CD4-positive, alpha-beta T cell (primary cell): ENCODE measurements at regions not wholly inside any gene's neighbourhood (a gene's known extent, or its start where the extent isn't known, plus 50 kb on each side); places are given as distances from the start of the nearest gene placed in this dataset.

ENCODE experiments used
- ATAC-seq: fragments of 200-7000 bp; cut with Tn5 transposase; one replicate; pipeline ENCODE4 v1.10.0; 2022; ENCODE audit warnings: mild to moderate bottlenecking; ENCODE audit not compliant: poor library complexity
- CTCF ChIA-PET: fragments of 350-600 bp; sonication (Branson Sonifier 250); formaldehyde crosslinking; loops from one replicate; lab custom pipeline; 2021; ENCODE audit warnings: antibody characterized with exemption, inconsistent platforms; lab: Charles Lee
- POLR2A ChIA-PET: fragments of 350-600 bp; sonication (Branson Sonifier 250); formaldehyde crosslinking; loops from one replicate; lab custom pipeline; 2021; ENCODE audit warnings: antibody characterized with exemption, inconsistent platforms; lab: Charles Lee
- DNase-seq, 14 experiments: peaks; one replicate each; pipeline ENCODE4 v3.0.0-alpha.2; 2013 to 2020; ENCODE audit warnings: mixed read lengths in 2 of 14
- H3K27ac ChIP-seq, 2 donors: one replicate each; pipeline versions ENCODE4 v1.5.1 to v1.7.0; 2013; ENCODE audit warnings: low read length in 2 of 2, low read depth in 1 of 2, mild to moderate bottlenecking in 1 of 2
- H3K27me3 ChIP-seq, 2 experiments: 1 replicate in 1 of 2; 2 replicates in 1 of 2; pipeline versions ENCODE4 v1.6.1 to v1.7.0; 2013; ENCODE audit warnings: low read length in 2 of 2, control low read depth in 1 of 2, mild to moderate bottlenecking in 1 of 2, moderate library complexity in 1 of 2; ENCODE audit not compliant: insufficient read depth in 2 of 2, control insufficient read depth in 1 of 2
- H3K36me3 ChIP-seq: one replicate; pipeline ENCODE4 v1.6.1; 2013; ENCODE audit warnings: low read length, control low read depth; ENCODE audit not compliant: insufficient read depth
- H3K4me1 ChIP-seq: one replicate; pipeline ENCODE4 v1.6.1; 2013; ENCODE audit warnings: low read length, control low read depth; ENCODE audit not compliant: insufficient read depth
- H3K4me3 ChIP-seq: one replicate; pipeline ENCODE4 v1.5.1; 2013; ENCODE audit warnings: mild to moderate bottlenecking, low read length, moderate library complexity
- H3K9me3 ChIP-seq, 2 experiments: 1 replicate in 1 of 2; 2 replicates in 1 of 2; pipeline versions ENCODE4 v1.6.1 to v1.7.0; 2013; ENCODE audit warnings: low read length in 2 of 2, mild to moderate bottlenecking in 2 of 2, control low read depth in 1 of 2, moderate library complexity in 1 of 2; ENCODE audit not compliant: control insufficient read depth in 1 of 2, insufficient read depth in 1 of 2
- H3K27ac Mint-ChIP-seq: one replicate; pipeline ENCODE4 v1.8.0; 2020; ENCODE audit warnings: mixed read lengths
- H3K27me3 Mint-ChIP-seq: one replicate; pipeline ENCODE4 v1.8.0; 2021; ENCODE audit warnings: mixed read lengths
- H3K36me3 Mint-ChIP-seq: one replicate; pipeline ENCODE4 v1.8.0; 2021; ENCODE audit warnings: low read depth, mixed read lengths
- H3K4me1 Mint-ChIP-seq: one replicate; pipeline ENCODE4 v1.8.0; 2021; ENCODE audit warnings: low read depth, mixed read lengths
- H3K4me3 Mint-ChIP-seq: one replicate; pipeline ENCODE4 v1.8.0; 2020; ENCODE audit warnings: mild to moderate bottlenecking, mixed read lengths
- H3K9me3 Mint-ChIP-seq: one replicate; pipeline ENCODE4 v1.8.0; 2020; ENCODE audit warnings: mixed read lengths
- CTCF ChIP-seq: fragments of 200-600 bp; IDR thresholded peaks from one replicate; pipeline ENCODE4 v1.8.0; 2022; ENCODE audit warnings: antibody characterized with exemption, mild to moderate bottlenecking
- intact Hi-C, 2 experiments: fragments of 100-400 bp; cut with DNase I in 1 of 2; cut with micrococcal nuclease in 1 of 2; formaldehyde crosslinking; loops; one replicate each; pipeline versions ENCODE4 v1.15.1 to v1.9.0; 2023 to 2025; cut with DNase I, micrococcal nuclease

GRCh38 chr2:18085593-18085992 lies 207.1 kb downstream of the KCNS3 start:
- H3K9me3 Mint-ChIP-seq, result peaks cover 3% of the 10 kb centered on the region
- ChIA-PET CTCF (no interaction called here), POLR2A (no interaction called here)
- H3K4me3 Mint-ChIP-seq, result no peak overlapping the region
- H3K9me3 ChIP-seq, result no peaks in the 10 kb centered on the region
- DNase-seq, result no peak
- no peaks in the 10 kb centered on the region for H3K4me1 ChIP-seq
- no peaks in the 10 kb centered on the region for H3K36me3 ChIP-seq
- H3K4me1 Mint-ChIP-seq, result no peaks in the 10 kb centered on the region
- ATAC-seq, result no peak
- no peaks in the 10 kb centered on the region for H3K36me3 Mint-ChIP-seq
- H3K27me3 ChIP-seq, result no peaks in the 10 kb centered on the region
- no peak overlapping the region for H3K4me3 ChIP-seq
- H3K27me3 Mint-ChIP-seq, result peaks cover 5% of the 10 kb centered on the region
- H3K27ac Mint-ChIP-seq, result no peak overlapping the region
- intact Hi-C loops, result no loop called here
- no peak for TF ChIP-seq CTCF
- no peak overlapping the region for H3K27ac ChIP-seq

DNA sequence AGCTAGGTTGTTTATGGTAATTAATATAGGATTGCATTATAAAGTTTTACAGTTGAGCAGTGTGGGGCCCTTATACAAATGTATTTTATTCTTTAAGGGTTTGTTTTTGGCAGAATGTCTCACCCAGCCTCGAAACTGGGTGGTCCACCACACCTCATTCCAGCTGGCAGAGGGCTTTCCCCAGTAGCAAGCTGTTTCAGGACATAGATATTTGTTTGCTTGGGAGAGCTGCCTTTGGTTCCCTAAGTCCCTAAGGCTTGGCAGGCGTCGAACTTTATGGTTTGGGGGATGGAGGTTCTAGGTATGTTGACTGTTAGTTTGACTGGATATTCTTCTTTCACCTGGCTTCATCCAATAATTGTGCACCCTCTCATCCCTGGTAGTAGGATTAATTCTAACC lies 205.9 kb downstream of the KCNS3 start:
- no peak overlapping the region for H3K27ac Mint-ChIP-seq

DNA sequence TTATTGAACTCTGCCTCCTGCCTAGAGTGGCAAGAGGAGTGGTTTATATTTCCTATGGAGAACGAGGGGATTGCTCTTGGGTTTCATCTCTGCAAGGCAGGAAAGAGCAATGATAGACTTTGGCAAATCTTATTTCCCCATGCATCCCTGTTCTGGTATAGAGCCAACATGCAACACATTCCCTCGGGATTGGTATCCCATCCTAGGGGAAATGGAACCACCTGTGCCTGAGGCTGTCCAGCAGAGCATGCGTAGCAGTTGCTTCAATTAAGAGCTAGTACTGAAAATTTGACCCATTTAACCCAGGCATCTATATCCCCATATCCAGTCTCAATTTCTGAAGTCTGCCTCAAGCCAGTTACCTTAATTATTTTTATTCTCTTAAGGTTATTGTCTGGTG lies 205.3 kb downstream of the KCNS3 start:
- Histone ChIP-seq H3K27me3 (no peaks in the 10 kb centered on the region), H3K36me3 (no peaks in the 10 kb centered on the region), H3K4me3 (no peak overlapping the region), H3K9me3 (no peaks in the 10 kb centered on the region), H3K4me1 (no peaks in the 10 kb centered on the region), H3K27ac (no peak overlapping the region)
- Mint-ChIP-seq H3K36me3 (no peaks in the 10 kb centered on the region), H3K4me3 (no peak overlapping the region), H3K4me1 (no peaks in the 10 kb centered on the region), H3K9me3 (peaks cover 3% of the 10 kb centered on the region), H3K27me3 (peaks cover 5% of the 10 kb centered on the region), H3K27ac (no peak overlapping the region)
- CTCF ChIA-PET, result no interaction called here
- no peak for DNase-seq
- TF ChIP-seq CTCF, result no peak
- intact Hi-C loops, result no loop called here
- no peak for ATAC-seq
- POLR2A ChIA-PET, result no interaction called here

More for the DNA sequence above, 205.9 kb downstream of the KCNS3 start:
- intact Hi-C loops, result no loop called here
- H3K36me3 Mint-ChIP-seq, result no peaks in the 10 kb centered on the region
- Histone ChIP-seq H3K9me3 (no peaks in the 10 kb centered on the region), H3K36me3 (no peaks in the 10 kb centered on the region), H3K4me1 (no peaks in the 10 kb centered on the region), H3K4me3 (no peak overlapping the region), H3K27me3 (no peaks in the 10 kb centered on the region), H3K27ac (no peak overlapping the region)
- ChIA-PET POLR2A (no interaction called here), CTCF (no interaction called here)
- no peak overlapping the region for H3K4me3 Mint-ChIP-seq
- H3K27me3 Mint-ChIP-seq, result peaks cover 5% of the 10 kb centered on the region
- ATAC-seq (no peak), DNase-seq (no peak)
- TF ChIP-seq CTCF, result no peak
- H3K4me1 Mint-ChIP-seq, result no peaks in the 10 kb centered on the region
- peaks cover 3% of the 10 kb centered on the region for H3K9me3 Mint-ChIP-seq
